Suppressor macrophage treated with lipopolysaccharide for 1 hour (primary cell): ENCODE measurements at regions not wholly inside any gene's neighbourhood (a gene's known extent, or its start where the extent isn't known, plus 50 kb on each side); places are given as distances from the start of the nearest gene placed in this dataset.

Experiments used
- DNase-seq, 3 donors: peaks; one replicate each; pipeline ENCODE4 v3.0.0-alpha.2; 2020 to 2022

- DNase-seq, result no peak
These were observed 50.8 kb upstream of the ELF5 start for GRCh38 chr11:34564406-34564805.

- DNase-seq, result no peak
These were observed 51.2 kb upstream of the ELF5 start for GRCh38 chr11:34564807-34565241.

DNA sequence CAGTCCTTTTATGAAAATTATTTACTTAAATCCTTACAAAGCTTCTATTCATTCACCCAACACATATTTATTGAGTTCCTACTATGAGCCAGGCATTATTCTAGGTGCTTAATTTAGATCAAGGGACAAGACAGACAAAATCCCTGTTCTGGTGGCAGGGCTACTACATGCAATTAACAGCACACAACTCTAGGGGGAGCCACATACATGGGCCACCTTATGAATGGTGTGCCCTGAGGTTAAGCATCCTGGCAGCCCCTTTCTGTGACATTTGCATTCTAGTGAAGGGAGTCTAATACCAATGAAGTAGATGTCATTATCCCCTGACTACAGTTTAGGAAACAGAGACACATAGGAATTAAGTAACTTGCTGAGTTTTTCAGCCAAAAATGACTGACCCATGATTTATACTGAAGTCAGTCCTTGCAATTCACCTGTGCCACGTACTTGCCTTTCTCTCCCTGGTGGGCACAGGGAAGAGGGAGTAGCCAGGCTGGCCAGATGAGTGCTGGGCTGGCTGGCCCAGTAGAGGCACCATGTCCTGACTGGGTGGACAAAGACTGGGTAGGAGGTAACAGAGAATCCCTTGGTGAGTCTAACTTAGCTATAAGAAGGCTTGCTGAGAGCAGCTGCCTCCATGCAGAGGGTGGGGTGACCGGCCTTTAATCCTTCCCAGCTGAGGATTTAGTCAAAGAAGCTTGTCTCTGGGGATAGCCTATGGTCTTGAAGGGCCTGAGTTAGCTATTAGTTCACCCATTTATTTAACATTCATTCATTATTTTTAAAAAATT lies 52.0 kb upstream of the ELF5 start:
- DNase-seq, result peak; percentile 44 to 51 (median 49)

GRCh38 chr11:34566208-34566551 lies 52.6 kb upstream of the ELF5 start:
- DNase-seq, result no peak

GRCh38 chr11:34566736-34567135 lies 53.1 kb upstream of the ELF5 start:
- no peak for DNase-seq

DNA sequence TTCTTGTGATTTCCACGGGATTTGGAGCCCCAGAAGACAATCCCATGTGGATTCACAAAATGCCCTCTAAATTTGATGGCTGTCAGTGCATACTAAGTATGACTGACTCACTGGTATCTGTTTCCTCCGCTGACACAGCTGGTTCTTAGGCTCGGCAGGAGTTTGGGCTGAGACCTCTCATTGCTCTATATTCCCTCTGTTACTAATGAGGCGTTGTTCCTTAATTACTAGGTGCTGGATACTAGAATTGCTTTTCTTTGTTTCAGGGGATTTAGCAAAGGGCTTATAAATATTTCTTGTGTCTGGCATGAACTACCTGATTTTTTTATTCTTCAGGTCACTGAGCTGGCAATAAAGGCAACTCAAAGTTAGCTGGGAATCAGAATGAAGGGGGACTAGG lies 53.2 kb upstream of the EHF start:
- no peak for DNase-seq

DNA sequence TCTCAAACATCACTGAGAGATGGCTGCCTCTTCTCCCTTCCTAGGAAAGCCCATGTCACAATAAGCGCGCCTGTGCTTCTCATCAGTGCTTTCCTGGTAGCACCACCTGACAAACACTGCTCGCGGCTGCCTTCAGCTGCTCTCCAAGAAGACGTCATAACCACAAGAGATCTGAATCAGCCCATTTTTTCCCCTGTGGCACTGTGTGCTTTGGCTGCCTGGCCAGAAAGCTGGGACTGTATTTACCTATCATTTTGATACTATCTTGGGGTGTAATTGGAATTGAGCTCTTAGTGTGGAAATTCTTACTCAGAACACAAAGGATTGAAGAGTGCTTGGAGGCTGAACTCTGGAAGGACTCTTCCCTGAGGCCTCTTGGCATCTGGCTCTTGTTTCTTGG lies 50.3 kb upstream of the EHF start:
- DNase-seq, result peak in 1 of 3 donors; percentile 37
